T-cell (primary cell): ENCODE measurements at regions not wholly inside any gene's neighbourhood (a gene's known extent, or its start where the extent isn't known, plus 50 kb on each side); places are given as distances from the start of the nearest gene placed in this dataset.

Experiments used
- ATAC-seq, 4 experiments: fragments of 200-7000 bp in 3 of 4; fragments of 150-1000 bp in 1 of 4; cut with Tn5 transposase; replicated peaks in 1 of 4; 1 replicate in 3 of 4; 2 replicates in 1 of 4; pipeline ENCODE4 v1.10.0; 2021; ENCODE audit warnings: moderate library complexity in 3 of 4, mild to moderate bottlenecking in 2 of 4, moderate number of reproducible peaks in 1 of 4
- CTCF ChIA-PET, 2 donors: fragments of 300-600 bp; sonication (Branson Sonifier 250); formaldehyde crosslinking; loops; one replicate each; lab custom pipeline; 2022; ENCODE audit warnings: antibody characterized with exemption in 2 of 2; lab: Charles Lee
- POLR2A ChIA-PET, 2 donors: fragments of 300-600 bp; sonication (Branson Sonifier 250); formaldehyde crosslinking; loops; one replicate each; lab custom pipeline; 2022; ENCODE audit warnings: antibody characterized with exemption in 2 of 2; lab: Charles Lee
- DNase-seq, 35 experiments: peaks; one replicate each; pipeline versions ENCODE4 v3.0.0 to v3.0.0-alpha.2; 2013 to 2023
- H3K27ac ChIP-seq: one replicate; pipeline ENCODE4 v1.5.1; 2013; ENCODE audit warnings: low read length
- H3K27me3 ChIP-seq, 2 experiments: replicated peaks in 1 of 2; 1 replicate in 1 of 2; 2 replicates in 1 of 2; pipeline versions ENCODE4 v1.6.1 to v1.7.0; 2013; ENCODE audit warnings: low read length in 1 of 2, mixed read lengths in 1 of 2; ENCODE audit not compliant: control insufficient read depth in 2 of 2, insufficient read depth in 2 of 2; ENCODE audit errors: extremely low read depth in 1 of 2
- H3K36me3 ChIP-seq, 2 donors: 1 replicate in 1 of 2; 2 replicates in 1 of 2; pipeline versions ENCODE4 v1.6.1 to v1.7.0; 2013; ENCODE audit warnings: low read length in 1 of 2; ENCODE audit not compliant: control insufficient read depth in 2 of 2, insufficient read depth in 1 of 2; ENCODE audit errors: extremely low read depth in 1 of 2
- H3K4me1 ChIP-seq, 2 experiments: 1 replicate in 1 of 2; 2 replicates in 1 of 2; pipeline versions ENCODE4 v1.6.1 to v1.7.0; 2013; ENCODE audit warnings: low read length in 2 of 2, mixed read lengths in 1 of 2; ENCODE audit not compliant: insufficient read depth in 2 of 2, control insufficient read depth in 1 of 2; ENCODE audit errors: extremely low read depth in 1 of 2
- H3K4me3 ChIP-seq, 2 donors: 1 replicate in 1 of 2; 2 replicates in 1 of 2; pipeline versions ENCODE4 v1.5.1 to v1.7.0; 2013; ENCODE audit warnings: mild to moderate bottlenecking in 2 of 2, low read length in 1 of 2, moderate library complexity in 1 of 2; ENCODE audit not compliant: control insufficient read depth in 1 of 2; ENCODE audit errors: extremely low read depth in 1 of 2
- H3K9me3 ChIP-seq: 2 replicates; pipeline ENCODE4 v1.7.0; 2013
- H3K27ac Mint-ChIP-seq, 2 donors: one replicate each; pipeline ENCODE4 v1.8.0; 2020 to 2021; ENCODE audit warnings: mild to moderate bottlenecking in 2 of 2, mixed read lengths in 2 of 2
- H3K27me3 Mint-ChIP-seq, 2 donors: one replicate each; pipeline ENCODE4 v1.8.0; 2021 to 2022; ENCODE audit warnings: mixed read lengths in 2 of 2
- H3K36me3 Mint-ChIP-seq: one replicate; pipeline ENCODE4 v1.8.0; 2021; ENCODE audit warnings: mixed read lengths
- H3K4me1 Mint-ChIP-seq, 3 donors: one replicate each; pipeline ENCODE4 v1.8.0; 2020 to 2022; ENCODE audit warnings: mixed read lengths in 3 of 3, mild to moderate bottlenecking in 1 of 3
- H3K4me3 Mint-ChIP-seq, 3 donors: one replicate each; pipeline ENCODE4 v1.8.0; 2020 to 2022; ENCODE audit warnings: mild to moderate bottlenecking in 3 of 3, mixed read lengths in 3 of 3, moderate library complexity in 3 of 3
- H3K9me3 Mint-ChIP-seq, 3 donors: one replicate each; pipeline ENCODE4 v1.8.0; 2020 to 2022; ENCODE audit warnings: mixed read lengths in 3 of 3
- WGBS: methylation state at CpG from one replicate; pipeline ENCODE4 v1.1.5; 2013; ENCODE audit warnings: missing lambda C conversion rate; ENCODE audit not compliant: insufficient coverage; 5-methylcytosine and 5-hydroxymethylcytosine counted together

- H3K27ac ChIP-seq, result no peak overlapping the region
- Mint-ChIP-seq H3K27ac (no peak overlapping the region), H3K4me3 (no peak overlapping the region), H3K36me3 (no peaks in the 10 kb centered on the region), H3K9me3 (peaks cover 4 to 22% (median 5%) of the 10 kb centered on the region in 3 donors), H3K4me1 (no peaks in the 10 kb centered on the region), H3K27me3 (no peaks in the 10 kb centered on the region)
- POLR2A ChIA-PET, result no interaction called here
- no peak for ATAC-seq
- WGBS, result 17% methylated on average over 2 of the region's 5 CpGs
- no peaks in the 10 kb centered on the region for H3K9me3 ChIP-seq
- H3K4me1 ChIP-seq, result no peaks in the 10 kb centered on the region
- no peak overlapping the region for H3K4me3 ChIP-seq
- no peaks in the 10 kb centered on the region for H3K36me3 ChIP-seq
- H3K27me3 ChIP-seq, result no peaks in the 10 kb centered on the region
- CTCF ChIA-PET, result no interaction called here
- DNase-seq, result no peak
Observed at GRCh38 chr5:166166071-166166470, 2125.4 kb upstream of the WWC1 start.

DNA sequence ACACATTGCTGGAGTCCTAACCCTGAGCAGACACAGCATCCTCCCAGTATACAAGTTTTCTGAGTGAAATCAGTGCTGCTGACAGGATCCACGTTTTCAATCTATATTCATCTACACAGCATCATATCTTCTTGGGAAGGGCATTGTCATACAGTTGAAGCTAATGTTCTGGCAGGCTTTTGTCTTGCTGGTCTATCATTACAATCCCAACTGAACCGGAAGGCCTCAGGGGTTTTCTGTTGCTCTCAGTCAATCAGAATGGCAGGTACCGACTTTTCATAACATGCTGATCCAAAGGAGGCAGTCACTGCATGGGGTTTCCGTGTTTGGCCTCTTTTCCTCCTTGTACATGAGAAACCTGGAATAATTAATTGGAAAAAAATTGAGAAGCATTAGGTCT lies 2118.8 kb upstream of the WWC1 start:
- ChIA-PET CTCF (no interaction called here), POLR2A (no interaction called here)
- Histone ChIP-seq H3K36me3 (no peaks in the 10 kb centered on the region), H3K4me3 (no peak overlapping the region), H3K9me3 (no peaks in the 10 kb centered on the region), H3K27me3 (no peaks in the 10 kb centered on the region), H3K27ac (no peak overlapping the region), H3K4me1 (no peaks in the 10 kb centered on the region)
- Mint-ChIP-seq H3K27me3 (no peaks in the 10 kb centered on the region), H3K4me3 (no peak overlapping the region), H3K4me1 (no peaks in the 10 kb centered on the region), H3K9me3 (peaks cover 8 to 16% (median 11%) of the 10 kb centered on the region in 3 donors), H3K27ac (no peak overlapping the region), H3K36me3 (no peaks in the 10 kb centered on the region)
- WGBS, result 23% methylated on average over 3 of the region's 4 CpGs
- no peak for ATAC-seq
- DNase-seq, result no peak

- WGBS, result 72% methylated on average over 6 of the region's 8 CpGs
- ChIA-PET CTCF (no interaction called here), POLR2A (interaction anchor here in 1 of 2 donors (0.6 kb wide), 1 partner anchor 756 kb away, joined by 3 read pairs; no protein-coding TSS in a partner anchor)
- Mint-ChIP-seq H3K4me1 (no peaks in the 10 kb centered on the region), H3K9me3 (peaks cover 5 to 18% (median 13%) of the 10 kb centered on the region in 3 donors), H3K36me3 (no peaks in the 10 kb centered on the region), H3K27me3 (no peaks in the 10 kb centered on the region), H3K27ac (no peak overlapping the region), H3K4me3 (no peak overlapping the region)
- H3K9me3 ChIP-seq, result no peaks in the 10 kb centered on the region
- H3K27ac ChIP-seq, result no peak overlapping the region
- ATAC-seq (no peak), DNase-seq (no peak)
- H3K4me3 ChIP-seq, result no peak overlapping the region
- H3K36me3 ChIP-seq, result no peaks in the 10 kb centered on the region
- no peaks in the 10 kb centered on the region for H3K4me1 ChIP-seq
- no peaks in the 10 kb centered on the region for H3K27me3 ChIP-seq
Observed at GRCh38 chr5:166178411-166179080, 2112.9 kb upstream of the WWC1 start.

DNA sequence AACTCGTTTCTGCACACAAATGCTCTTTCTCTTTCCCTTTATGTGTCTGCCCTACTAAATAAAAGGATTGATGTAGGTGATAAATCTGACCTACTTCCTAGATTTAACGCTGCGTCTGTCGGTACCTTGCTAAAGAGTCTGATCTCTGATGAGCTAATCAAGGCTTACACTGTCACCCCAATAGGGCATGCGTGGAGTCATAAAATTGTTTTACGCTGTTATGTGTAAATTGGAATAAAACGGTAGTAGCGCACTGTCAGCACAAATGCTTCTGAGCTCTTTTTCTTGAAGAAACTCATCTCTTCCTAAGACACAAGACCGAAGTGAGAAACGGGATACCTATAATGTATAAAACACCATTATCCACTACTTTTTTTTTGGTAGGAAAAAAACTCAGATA lies 2106.3 kb upstream of the WWC1 start:
- H3K27me3 Mint-ChIP-seq, result no peaks in the 10 kb centered on the region
- H3K36me3 Mint-ChIP-seq, result no peaks in the 10 kb centered on the region
- WGBS, result no CpG with 5 or more reads among the region's 10 CpGs
- H3K36me3 ChIP-seq, result no peaks in the 10 kb centered on the region
- H3K27ac ChIP-seq, result no peak overlapping the region
- no peak for DNase-seq
- H3K27ac Mint-ChIP-seq, result no peak overlapping the region
- CTCF ChIA-PET, result no interaction called here
- H3K4me1 ChIP-seq, result no peaks in the 10 kb centered on the region
- H3K4me3 ChIP-seq, result no peak overlapping the region
- no peaks in the 10 kb centered on the region for H3K4me1 Mint-ChIP-seq
- no peak overlapping the region for H3K4me3 Mint-ChIP-seq
- POLR2A ChIA-PET, result no interaction called here
- peaks cover 14 to 16% (median 14%) of the 10 kb centered on the region in 3 donors for H3K9me3 Mint-ChIP-seq
- no peaks in the 10 kb centered on the region for H3K27me3 ChIP-seq
- ATAC-seq, result no peak
- no peaks in the 10 kb centered on the region for H3K9me3 ChIP-seq

- Mint-ChIP-seq H3K27ac (no peak overlapping the region), H3K36me3 (no peaks in the 10 kb centered on the region), H3K4me3 (no peak overlapping the region), H3K4me1 (no peaks in the 10 kb centered on the region), H3K27me3 (no peaks in the 10 kb centered on the region), H3K9me3 (peaks cover 14 to 21% (median 15%) of the 10 kb centered on the region in 3 donors)
- ATAC-seq (no peak), DNase-seq (no peak)
- H3K9me3 ChIP-seq, result no peaks in the 10 kb centered on the region
- 44% methylated on average over 1 of the region's 7 CpGs for WGBS
- no peak overlapping the region for H3K4me3 ChIP-seq
- H3K27ac ChIP-seq, result no peak overlapping the region
- ChIA-PET POLR2A (no interaction called here), CTCF (no interaction called here)
- H3K27me3 ChIP-seq, result no peaks in the 10 kb centered on the region
- no peaks in the 10 kb centered on the region for H3K4me1 ChIP-seq
- H3K36me3 ChIP-seq, result no peaks in the 10 kb centered on the region
Observed at GRCh38 chr5:166188501-166189325, 2102.7 kb upstream of the WWC1 start.

DNA sequence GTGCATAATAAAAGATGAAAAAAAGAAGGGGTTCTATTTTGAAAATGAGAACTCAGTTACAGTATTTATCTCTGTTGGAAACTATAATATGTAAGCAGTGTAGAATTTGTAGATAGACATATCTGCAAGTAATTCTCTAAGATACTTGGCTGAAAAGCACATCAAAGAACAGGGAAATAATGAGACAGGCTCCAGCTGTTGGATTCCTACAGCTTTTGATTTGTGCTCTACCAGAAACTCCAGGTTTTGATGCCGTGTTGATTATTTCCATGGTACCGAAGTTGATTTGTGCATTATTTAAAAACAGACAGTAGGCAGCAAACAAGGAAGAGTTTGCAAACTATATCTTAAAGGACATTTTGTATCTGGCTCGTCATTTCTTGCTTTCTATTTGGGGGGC lies 2098.7 kb upstream of the WWC1 start:
- ATAC-seq (no peak), DNase-seq (no peak)
- no peaks in the 10 kb centered on the region for H3K4me1 Mint-ChIP-seq
- Histone ChIP-seq H3K27ac (no peak overlapping the region), H3K9me3 (no peaks in the 10 kb centered on the region), H3K36me3 (no peaks in the 10 kb centered on the region), H3K4me1 (no peaks in the 10 kb centered on the region), H3K27me3 (no peaks in the 10 kb centered on the region), H3K4me3 (no peak overlapping the region)
- no peaks in the 10 kb centered on the region for H3K36me3 Mint-ChIP-seq
- POLR2A ChIA-PET, result interaction anchor here in 1 of 2 donors (0.6 kb wide), 1 partner anchor 462 kb away, joined by 3 read pairs; no protein-coding TSS in a partner anchor
- H3K27me3 Mint-ChIP-seq, result no peaks in the 10 kb centered on the region
- CTCF ChIA-PET, result no interaction called here
- whole genome bisulfite sequencing, result 57% methylated on average over 1 of the region's 3 CpGs
- no peak overlapping the region for H3K4me3 Mint-ChIP-seq
- no peak overlapping the region for H3K27ac Mint-ChIP-seq
- peaks cover 11 to 30% (median 14%) of the 10 kb centered on the region in 3 donors for H3K9me3 Mint-ChIP-seq
